HCEC 1CT (cell line): ENCODE measurements at regions not wholly inside any gene's neighbourhood (a gene's known extent, or its start where the extent isn't known, plus 50 kb on each side); places are given as distances from the start of the nearest gene placed in this dataset.

ENCODE experiments used
- DNase-seq: peaks from one replicate; pipeline ENCODE4 v3.0.0-alpha.2; 2017

DNA sequence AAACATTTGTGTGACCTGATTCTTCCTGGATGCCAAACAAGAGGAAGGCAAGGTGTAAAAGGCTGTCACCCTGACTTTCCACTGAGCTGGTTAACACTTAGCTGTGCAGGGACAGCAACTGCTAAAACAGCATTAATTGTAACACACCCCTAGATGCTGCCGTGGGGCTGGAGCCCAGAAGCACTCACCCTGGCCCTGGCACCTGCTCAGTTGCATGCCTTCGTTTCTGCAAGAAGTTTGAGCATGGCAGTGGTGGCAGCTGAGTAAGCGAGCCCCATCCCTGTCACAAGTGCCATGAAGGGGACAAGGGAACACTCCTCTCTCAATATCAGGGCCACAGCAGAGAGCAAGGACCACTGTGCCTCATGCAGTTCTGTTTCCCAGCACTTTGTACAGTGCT, 330.2 kb downstream of the TMEM114 start:
- no peak for DNase-seq

DNA sequence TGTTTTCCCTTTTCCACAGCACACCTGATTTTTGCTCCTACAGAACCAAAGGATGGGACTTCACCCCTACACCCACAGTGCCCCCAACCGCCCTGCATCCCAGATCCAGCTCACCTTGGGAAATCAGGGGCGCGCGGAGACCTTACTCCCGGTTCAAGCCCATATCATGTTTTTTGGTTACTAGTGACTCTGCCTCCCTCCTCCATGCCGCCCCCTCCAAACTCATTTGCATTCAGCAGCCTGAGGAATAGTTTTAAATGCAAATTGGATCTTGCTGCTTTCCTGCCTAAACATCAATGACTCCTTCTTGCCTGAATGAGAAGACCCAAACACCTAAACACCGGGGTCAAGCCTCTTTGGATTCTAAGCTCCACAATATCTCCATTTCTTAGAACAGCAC, 331.8 kb downstream of the TMEM114 start:
- DNase-seq, result no peak

DNA sequence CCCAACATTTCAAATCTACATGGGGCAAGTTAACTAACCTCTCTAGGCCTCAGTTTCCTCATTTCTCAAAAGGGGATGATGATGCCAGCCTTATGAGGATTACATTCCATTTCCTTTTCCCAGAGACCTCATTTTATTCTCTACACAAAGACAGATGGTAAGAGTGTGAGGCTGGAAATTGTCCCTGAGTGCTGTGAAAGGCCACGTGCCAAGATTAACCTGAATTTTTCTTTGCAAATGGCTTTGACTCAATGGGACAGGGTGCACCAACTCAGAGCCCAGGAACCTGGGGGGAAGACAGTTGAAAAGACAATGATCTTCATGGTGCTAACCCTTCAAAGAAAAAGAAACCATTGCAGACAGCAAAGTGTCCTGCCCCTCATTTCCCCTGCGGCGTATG, 332.8 kb downstream of the TMEM114 start:
- DNase-seq, result no peak

DNA sequence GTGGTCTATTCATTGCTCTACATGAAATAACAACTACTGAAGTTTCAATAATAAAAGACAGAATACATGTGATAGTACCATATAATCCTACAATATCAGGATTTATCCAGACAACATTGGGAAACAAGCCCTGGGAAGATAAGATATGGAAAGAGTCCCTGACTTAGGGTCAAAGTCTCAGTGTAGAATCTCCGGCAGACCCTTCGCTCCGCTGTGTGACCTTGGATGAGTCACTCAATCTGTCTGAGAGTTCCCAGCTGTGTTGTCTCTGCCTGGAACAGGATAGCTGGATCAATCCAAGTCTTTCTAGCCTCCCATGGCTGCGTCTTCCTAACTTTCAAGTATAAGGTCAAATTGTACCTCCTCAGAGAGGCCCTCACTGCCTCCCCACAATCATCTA, 335.9 kb downstream of the TMEM114 start:
- no peak for DNase-seq

DNA sequence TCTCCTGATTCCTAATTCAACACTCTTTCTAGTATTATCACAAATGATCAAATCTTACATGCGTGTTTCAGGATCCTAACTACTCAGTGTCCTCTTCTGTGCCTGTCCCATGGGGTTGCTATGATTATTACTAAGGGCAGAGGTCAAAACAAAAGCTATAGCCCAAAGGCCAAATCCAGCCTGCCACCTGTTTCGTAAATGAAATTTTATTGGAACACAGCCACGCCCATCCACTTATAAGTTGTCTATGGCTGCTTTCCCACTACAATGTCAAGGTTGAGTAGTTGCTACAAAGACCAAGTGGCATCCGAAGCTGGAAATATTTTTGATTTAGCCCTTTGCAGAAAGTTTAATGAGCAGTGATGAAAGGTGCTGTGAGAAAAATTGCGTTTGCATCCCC, 336.6 kb downstream of the TMEM114 start:
- no peak for DNase-seq

DNA sequence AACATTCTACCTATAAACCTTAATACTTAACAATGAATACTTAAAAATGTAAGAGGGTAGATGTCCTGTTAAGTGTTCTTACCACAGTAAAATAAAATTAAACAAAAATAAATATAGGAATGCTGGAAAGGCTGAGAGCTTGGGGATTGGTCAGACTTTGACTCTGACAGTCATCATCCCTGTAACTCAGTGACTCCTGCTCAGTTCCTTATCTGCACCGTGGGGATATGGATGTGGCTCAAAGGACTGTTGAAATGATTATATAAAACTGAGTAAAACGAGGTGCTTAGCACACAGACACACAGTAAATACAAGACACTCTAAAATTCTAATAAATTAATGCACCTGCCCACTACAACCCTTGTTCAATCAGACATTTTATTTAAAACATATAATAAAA, 338.6 kb downstream of the TMEM114 start:
- DNase-seq, result no peak

DNA sequence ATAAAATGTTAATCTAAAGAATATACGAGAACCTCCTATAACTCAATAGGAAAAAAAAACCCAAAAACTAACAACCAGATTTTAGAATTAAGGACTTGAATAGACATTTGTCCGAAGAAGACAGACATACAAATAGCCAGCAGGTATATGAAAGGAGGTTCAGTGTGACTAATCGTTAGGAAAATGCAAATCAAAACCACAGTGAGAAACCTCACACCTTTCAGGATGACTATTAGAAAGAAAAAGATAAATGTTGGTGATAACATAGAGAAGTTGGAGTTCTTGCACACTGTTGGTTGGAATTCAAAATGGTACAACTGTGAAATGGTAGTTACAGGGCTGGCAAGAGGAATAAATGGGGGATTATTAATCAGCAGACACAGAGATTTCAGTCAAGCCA, 339.0 kb downstream of the TMEM114 start:
- DNase-seq, result no peak

DNA sequence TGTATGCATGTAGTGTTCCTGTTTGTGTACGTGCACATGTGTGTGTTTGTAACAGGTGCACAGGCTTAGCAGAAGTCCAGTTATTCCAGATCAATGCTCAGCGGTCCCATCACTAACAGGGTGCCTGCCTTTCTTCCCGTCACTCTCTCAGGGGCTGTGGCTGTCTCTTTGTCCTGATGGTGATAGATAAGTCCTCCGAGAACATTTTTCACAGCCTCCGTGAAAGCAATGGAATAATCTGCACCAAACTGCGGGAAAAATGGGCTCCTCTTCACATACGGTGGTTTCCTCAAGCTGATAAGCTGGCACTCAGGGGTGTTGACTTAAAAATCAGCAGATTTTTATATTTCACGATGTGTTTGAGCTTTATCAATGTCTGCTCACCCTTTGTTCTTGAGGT, 342.3 kb downstream of the TMEM114 start:
- no peak for DNase-seq

DNA sequence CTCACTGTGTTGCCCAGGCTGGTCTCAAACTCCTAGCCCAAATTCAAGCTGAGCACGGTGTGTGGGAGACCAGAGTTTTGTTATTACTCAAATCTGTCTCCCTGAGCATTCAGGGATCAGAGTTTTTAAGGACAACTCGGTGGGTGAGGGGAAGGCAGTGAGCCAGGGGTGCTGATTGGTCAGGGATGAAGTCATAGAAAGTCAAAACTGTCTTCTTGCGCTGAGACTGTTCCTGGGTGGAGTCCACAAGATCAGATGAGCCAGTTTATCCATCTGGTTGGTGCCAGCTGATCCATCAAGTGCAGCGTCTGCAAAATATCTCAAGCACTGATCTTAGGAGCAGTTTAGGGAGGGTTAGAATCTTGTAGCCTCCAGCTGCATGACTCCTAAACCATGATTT, 346.3 kb downstream of the TMEM114 start:
- DNase-seq, result no peak

DNA sequence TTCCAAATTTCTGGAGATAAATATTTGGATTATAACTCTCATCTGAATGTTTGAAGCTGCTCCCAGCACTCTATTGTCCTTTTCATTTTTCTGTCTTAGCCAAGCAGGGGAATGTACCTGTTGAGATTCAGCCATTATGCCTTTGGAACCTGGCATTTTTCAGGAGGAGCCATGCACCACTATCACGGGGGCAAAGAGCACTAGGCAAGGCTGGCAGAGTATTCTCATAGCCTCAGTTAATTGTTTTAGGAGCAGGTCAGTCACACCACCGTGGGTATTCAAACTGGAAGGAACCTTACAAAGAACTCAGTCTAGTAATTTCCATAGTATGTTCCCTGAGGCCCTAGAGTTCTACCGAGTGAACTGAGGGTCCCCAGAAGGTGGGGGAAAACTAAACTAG, 348.9 kb downstream of the TMEM114 start:
- no peak for DNase-seq

DNA sequence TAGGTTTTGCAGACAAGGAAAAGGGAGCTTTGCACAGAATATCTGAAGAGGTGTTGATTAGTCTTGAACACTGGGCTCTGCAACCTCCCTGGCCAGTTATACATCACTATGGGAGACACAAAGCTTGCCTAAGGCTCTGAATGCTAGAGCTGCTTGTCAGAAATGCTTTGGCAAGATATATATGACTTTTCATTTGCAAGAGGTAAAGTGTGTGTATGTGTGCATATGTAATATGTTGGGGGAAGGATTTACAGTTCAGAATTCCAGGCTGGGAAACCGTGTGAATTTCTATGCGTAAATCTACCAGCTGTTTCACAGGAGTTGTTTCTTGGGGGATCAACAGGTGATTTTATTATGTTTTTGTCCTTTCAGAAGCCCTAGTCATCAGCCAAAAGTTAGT, 350.9 kb downstream of the TMEM114 start:
- DNase-seq, result no peak

DNA sequence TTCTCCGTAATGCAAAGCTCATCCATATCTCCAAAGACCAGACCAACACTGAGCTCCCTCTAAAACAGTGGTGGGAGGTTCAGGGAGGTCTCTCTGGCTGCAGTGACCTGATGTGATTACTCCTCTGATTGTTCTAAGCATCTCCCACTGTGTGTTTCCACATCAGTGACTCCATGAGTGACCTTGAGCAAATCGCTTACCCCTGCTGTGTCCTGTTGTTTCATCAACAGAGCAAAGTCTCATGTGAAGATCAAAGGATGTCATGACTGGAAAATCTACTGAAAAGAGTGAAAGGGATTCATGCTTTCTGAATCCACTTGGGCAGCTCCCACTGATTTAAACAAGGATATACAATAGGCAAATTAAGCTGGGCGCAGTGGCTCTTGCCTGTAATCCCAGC, 352.9 kb downstream of the TMEM114 start:
- no peak for DNase-seq

DNA sequence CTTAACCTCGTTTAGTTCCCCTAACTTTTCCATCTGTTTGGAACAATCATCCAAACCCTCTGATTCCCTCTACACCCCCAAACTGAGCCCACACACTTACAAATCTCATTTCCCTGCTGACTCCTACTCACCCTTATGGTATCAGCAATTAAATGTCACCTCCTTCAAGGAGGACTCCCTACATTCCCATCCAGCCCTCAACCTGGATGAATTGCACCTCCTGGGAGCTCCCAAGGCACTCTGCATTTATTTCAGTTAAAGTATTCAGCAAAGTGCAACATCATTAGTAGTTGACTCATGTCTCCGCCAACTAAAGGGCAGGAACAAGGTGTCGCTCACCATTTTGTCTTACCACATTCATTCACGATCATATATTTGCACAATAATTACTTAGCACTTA, 353.5 kb downstream of the TMEM114 start:
- no peak for DNase-seq

DNA sequence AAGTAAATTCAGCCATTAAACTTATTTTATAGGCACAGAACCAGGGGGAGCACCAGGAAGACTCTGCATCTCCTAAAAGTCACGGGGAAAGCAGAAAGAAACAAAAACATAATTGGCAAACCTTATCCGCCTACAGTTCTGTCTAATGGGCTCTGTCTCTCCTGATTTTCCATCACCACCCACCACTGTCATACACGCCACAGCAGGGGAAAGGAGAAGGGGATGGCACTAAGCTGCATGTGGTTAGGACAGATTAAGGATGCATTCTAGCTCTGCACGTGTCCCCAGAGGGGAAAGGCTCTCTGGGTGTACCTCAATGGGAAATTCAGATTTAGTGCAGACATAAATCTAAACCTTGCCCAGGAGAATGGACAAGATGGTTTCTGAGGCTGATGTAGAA, 359.8 kb downstream of the TMEM114 start:
- no peak for DNase-seq

DNA sequence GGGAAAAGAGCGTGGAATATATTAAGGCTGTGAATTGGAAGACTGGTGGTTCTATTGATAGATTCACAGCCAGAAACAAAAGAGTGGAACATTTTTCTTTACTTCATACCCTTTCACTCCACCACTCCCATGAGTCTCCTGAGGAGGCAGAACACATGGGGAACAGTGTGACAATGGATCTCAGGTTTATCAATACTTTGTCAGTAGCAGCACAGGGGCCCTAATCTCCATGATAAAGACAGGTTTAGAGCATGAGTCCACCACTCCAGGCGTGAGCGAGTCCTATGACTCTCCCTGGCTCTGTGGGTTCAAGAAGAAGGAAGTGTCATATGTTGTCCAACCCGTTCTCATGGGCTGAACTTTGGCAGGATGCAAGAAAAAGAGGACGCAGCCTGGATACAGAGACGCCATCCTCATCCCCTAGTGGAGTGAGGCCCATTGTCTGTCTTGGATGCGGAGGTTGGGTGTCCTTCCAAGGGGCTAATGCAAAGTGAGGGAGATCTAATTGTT, 361.2 kb downstream of the TMEM114 start:
- no peak for DNase-seq

DNA sequence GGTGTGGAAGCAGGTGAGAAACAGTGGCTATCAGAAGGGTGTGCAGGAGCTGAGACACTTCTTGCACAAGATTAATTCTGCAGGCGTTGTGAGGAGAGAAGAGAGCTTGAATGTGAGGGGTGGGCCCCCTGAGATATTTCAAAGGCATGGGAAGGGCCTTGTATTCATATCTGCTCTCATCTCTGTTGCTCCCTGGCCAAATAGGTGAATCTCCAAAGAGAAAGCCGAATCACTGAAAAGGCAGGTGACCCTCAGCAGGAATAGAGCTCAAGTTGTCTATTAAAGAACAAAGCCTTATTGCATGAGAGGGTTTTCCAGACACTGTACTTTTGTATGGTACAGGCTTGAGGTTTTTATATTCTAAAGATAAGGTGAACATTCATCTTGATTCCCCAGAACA, 373.1 kb downstream of the TMEM114 start:
- DNase-seq, result no peak

DNA sequence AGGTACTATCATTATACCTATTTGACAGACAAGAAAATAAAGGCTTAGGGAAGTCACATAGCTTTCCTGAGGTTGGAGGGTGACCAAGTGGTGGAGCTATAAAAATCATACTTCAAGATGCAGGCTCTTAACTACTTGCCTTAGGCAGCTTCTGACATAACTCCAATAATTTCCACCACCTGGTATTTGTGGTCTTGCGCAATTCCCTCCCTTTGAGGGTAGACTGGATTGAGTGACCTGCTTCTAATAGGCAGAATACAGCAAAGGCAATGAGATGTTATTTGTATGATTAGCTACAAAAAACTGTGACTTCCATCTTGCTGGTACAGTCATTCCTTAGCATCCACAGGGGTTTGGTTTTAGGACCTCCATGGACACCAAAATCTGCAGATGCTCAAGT, 385.5 kb downstream of the TMEM114 start:
- DNase-seq, result no peak

DNA sequence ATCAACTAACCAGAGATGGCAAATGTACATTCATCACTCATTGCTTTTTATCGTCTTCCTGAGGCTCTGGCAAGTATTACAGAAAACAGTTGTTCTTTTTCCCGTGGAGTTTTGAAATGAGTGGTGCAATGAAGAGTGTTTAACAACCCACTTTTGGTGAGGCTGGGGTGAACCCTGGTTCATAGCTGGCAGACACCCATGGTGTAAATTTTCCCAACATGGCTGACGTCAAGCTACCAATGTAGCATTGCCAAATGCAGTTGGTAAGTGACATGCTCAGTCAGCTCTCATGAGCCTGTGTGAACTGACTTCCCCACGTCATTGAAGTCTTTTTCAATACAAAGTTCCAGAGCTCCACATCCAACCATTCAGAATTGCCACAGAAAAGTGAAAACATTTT, 386.2 kb downstream of the TMEM114 start:
- DNase-seq, result no peak

DNA sequence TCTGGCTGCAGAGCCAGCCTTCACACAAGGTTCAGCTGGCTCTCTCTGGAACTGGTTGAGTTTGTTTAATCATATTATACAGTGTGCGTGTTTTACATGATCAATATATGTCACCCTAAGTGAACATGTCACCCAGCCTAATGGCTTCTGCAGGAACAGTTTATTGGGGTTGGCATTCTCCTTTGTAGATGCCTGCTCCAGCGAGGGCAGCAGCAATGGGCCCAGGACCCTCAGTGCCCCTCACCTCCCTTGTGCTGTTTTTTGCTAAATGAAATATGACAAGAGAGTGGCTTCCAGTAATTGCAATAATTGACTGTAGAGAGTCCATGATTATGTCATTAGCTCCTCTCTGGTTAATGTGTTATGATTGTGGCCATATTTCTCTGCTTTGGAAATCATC, 387.2 kb downstream of the TMEM114 start:
- DNase-seq, result no peak

DNA sequence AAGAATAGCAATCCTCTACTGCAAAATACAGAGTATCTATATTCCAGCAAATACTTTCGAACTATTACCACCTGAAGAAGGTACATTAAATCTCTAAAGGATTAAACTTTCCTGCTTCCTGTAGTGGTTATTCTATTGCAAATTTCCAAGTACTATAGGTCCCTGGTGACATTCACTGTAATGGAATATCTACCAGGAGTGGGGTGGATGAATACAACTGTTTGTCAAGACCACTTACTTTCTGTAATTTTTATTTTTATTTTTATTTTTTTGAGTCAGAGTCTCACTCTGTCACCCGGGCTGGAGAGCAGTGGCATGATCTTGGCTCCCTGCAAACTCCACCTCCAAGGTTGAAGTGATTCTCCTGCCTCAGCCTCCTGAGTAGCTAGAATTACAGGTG, 389.5 kb downstream of the TMEM114 start:
- no peak for DNase-seq

DNA sequence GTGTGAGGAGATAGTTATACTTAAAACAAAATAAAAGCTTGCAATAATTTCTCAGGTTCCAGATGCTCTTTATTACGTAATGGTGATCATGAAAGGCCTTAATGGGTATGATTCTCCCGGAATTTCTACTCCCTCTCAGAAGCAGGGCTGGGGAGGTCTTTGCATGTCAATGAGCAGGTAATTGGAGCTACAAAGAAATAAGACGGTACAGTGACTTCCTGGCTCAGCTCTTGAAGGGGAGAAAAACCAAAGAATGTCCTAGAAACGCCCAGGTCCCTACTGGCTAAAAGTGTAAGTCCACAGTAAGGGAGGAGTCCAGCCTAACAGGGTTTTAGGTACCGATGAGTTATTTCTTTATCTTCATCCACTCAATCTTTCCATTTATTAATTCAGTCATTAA, 390.9 kb downstream of the TMEM114 start:
- no peak for DNase-seq

DNA sequence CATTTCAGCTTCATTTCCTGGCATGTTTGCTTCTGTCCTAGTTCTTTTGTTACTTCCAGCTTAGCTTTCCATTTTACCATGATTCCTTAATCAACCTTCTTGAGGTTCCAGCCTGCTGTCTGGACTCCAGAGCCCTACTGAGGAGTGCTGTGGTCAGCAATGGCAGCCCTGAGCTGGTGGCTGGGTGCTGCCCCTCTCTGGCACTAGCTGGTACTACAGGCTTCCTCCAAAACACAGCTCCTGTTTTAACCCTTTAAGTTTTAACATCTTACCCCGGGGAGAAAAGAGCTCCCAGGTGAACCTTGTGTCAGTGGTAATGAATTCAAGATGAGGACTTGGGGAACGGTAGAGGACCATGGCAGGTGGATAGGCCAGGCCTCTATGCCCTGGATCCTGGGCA, 395.5 kb downstream of the TMEM114 start:
- DNase-seq, result no peak

DNA sequence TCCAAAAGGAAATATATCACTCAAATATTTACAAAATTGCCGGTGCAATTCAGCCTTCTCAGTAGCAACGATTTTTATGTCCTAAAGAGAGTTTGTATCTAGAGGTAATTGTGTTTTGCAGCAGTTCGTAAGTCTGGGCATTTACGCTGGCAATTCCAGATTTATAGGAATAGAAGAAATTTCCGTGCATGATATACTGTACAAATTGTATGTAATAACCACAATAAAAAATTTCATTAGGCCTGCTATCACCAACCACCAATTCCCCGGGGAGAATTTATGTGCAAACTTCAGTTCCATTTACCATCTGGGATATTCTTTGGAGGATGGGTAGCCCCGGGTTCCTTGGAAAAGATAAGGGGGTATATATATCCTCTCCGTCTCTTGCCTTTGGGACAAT, 401.5 kb downstream of the TMEM114 start:
- DNase-seq, result no peak

DNA sequence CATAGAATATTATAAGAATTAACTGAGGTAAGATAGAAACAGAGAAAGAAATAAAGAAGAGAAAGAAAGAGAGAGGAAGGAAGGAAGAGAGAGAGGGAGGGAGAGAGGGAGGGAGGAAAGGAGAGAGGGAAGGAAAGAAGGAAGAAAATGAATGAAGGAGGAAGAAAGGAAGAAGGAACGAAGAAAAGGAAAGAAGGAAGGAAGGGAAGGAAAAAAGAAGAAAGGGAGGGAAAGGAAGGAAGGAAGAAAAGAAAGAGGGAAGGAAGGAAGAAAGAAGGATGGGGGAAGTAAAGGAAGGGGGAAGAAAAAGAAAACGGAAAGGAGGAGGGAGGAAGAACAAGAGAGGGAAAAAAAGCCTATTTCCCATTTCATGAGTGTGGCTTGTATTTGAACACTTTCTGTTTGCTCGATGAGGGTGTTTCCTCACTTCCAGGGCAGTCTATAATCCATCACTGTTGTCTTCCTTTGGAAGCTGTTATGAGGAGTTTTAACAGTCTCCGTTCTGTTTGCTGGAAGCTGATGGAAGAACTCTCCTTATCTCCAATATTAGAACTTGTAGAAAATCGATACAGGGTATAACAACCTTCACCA, 402.4 kb downstream of the TMEM114 start:
- no peak for DNase-seq

DNA sequence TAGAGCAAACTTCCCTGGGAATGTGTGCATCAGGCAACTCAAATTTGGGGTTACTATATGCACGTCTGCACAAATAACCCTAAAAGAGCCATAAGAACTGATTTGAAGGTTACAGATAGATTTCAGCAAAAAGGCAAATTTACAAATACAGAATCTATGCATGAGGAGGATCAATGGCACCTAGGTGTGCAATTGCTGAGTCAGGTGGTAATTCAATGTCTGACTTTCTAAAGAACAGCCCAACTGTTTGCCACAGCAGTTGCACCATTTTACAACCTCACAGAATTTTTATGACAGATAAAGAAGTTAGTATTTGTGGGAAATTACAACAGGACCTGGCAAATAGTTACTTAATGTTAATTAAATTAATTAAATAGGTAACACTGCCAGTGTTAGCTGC, 405.5 kb downstream of the TMEM114 start:
- DNase-seq, result no peak
